ENCODE measurements at regions not wholly inside any gene's neighbourhood (a gene's known extent, or its start where the extent isn't known, plus 50 kb on each side); places are given as distances from the start of the nearest gene placed in this dataset.

DNA sequence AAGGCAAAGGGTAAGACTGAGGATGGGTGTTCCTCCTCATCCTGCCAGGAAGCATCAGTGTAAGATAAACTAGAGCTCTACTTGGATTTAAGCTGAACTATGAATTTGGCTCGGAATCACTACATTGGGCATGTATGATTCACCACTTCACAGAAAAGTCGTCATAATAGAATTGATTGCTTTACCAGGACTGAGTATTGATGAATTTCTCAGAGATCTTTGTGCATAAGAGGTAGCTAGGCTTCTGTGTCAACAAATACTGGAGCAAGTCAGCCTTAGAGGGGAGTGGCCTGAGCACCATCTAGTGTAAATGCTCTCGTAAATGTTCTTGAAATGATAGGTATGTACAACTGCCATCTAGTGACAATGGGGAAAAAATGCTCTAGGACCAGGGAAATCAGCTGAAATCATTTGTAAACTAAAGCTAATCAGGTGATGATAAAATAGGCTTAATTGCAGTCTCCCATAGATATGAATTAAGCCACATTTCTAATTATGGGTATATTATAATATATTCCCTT, 309.5 kb upstream of the FMR1 start:
- Histone ChIP-seq H3K36me3 (ENCODE audit: insufficient read depth) (no peaks in the 10 kb centered on the region), H3K27ac (ENCODE audit: low read depth) (no peak overlapping the region), H3K4me1 (ENCODE audit: insufficient read depth) (no peaks in the 10 kb centered on the region), H3K4me3 (ENCODE audit: low read depth, low read length) (no peak overlapping the region)
- no peak for DNase-seq (ENCODE audit: extremely low spot score)
- WGBS = 22% methylated on average over 3 of the region's 3 CpGs

- Histone ChIP-seq H3K4me1 (ENCODE audit: insufficient read depth) (no peaks in the 10 kb centered on the region), H3K36me3 (ENCODE audit: insufficient read depth) (no peaks in the 10 kb centered on the region), H3K27ac (ENCODE audit: low read depth) (no peak overlapping the region), H3K4me3 (ENCODE audit: low read depth, low read length) (no peak overlapping the region)
- 89% methylated on average over 5 of the region's 5 CpGs for WGBS
- DNase-seq (ENCODE audit: extremely low spot score) = no peak
Measured at GRCh38 chrX:147626605-147627004, 285.1 kb upstream of the FMR1 start.

GRCh38 chrX:147635186-147635585, 276.5 kb upstream of the FMR1 start:
- Histone ChIP-seq H3K4me3 (ENCODE audit: low read depth, low read length) (no peak overlapping the region), H3K36me3 (ENCODE audit: insufficient read depth) (no peaks in the 10 kb centered on the region), H3K4me1 (ENCODE audit: insufficient read depth) (no peaks in the 10 kb centered on the region), H3K27ac (ENCODE audit: low read depth) (no peak overlapping the region)
- WGBS = 97% methylated on average over 1 of the region's 1 CpG
- DNase-seq (ENCODE audit: extremely low spot score) = no peak

DNA sequence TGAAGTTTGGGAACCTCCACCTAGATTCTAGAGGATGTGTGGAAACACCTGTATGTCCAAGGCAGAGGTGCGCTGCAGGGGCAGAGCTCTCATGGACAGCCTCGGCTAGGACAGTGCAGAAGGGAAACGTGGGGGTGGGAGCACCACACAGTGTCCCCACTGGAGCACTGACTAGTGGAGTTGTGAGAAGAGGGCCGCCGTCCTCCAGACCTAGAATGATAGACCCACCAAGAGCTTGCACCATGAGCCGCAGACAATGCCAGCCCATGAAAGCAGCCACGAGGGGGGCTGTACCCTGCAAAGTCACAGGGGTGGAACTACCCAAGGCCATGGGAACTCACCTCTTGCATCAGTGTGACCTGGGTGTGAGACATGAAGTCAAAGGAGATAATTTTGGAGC, 274.5 kb upstream of the FMR1 start:
- DNase-seq (ENCODE audit: extremely low spot score) = no peak
- Histone ChIP-seq H3K4me1 (ENCODE audit: insufficient read depth) (no peaks in the 10 kb centered on the region), H3K36me3 (ENCODE audit: insufficient read depth) (no peaks in the 10 kb centered on the region), H3K4me3 (ENCODE audit: low read depth, low read length) (no peak overlapping the region), H3K27ac (ENCODE audit: low read depth) (no peak overlapping the region)
- WGBS = 89% methylated on average over 7 of the region's 7 CpGs

DNA sequence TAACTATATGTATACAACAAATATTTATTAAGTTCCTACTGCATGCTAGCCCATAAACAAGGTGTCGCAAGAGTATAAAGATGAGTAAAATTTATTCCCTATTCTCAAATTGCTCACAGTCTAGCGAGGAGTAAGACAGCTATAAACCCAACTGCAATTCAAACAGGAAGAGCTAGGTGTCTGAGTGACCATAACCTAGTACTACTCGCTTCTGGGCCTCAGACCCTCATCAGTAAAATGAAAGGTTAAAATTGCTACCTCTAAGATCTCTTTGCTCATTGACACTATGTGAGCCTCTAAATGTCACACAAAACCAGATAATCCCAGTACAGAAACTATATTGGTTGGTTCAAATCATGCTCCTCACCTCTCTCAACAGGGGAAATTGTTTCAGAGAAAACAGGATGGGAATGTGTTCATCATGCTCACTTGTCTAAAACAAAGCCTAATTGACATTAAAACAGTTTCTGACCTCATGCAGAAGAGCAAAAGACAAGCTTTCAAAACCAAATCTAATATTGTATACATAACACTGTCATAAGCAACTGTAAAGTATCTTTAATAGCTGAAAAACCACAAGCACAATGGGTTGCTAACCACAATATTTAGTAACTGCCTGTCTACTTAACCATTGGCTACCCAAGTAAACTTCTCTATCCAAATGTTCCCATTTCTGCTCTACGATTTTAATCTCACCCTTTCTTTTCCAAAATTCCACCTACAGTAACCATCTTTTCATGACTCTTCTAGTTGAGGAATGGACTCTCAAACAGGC, 264.6 kb upstream of the FMR1 start:
- Histone ChIP-seq H3K27ac (ENCODE audit: low read depth) (no peak overlapping the region), H3K4me1 (ENCODE audit: insufficient read depth) (no peaks in the 10 kb centered on the region), H3K36me3 (ENCODE audit: insufficient read depth) (no peaks in the 10 kb centered on the region), H3K4me3 (ENCODE audit: low read depth, low read length) (no peak overlapping the region)
- WGBS = 76% methylated on average over 4 of the region's 4 CpGs
- DNase-seq (ENCODE audit: extremely low spot score) = no peak

DNA sequence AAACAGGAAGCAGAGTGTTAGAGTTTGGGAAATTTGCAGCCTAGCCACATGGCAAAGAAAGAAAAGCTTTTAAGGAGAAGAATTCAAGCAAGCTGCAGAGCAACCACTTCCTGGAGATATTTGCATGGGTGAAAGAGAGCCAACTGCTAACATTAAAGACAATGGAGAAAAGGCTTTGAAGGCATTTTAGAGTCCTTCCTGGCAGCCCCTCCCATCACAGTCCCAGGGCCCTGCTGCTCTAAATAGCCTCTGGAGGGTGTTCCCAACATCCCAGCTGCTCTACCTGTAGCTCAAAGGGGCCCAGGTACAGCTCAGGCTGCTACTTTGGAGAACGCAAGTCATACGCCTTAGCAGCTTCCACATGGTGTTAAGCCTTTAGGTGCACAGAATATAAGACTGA, 235.9 kb upstream of the FMR1 start:
- no peak for DNase-seq (ENCODE audit: extremely low spot score)
- 90% methylated on average over 2 of the region's 2 CpGs for WGBS

GRCh38 chrX:147679356-147680005, 232.2 kb upstream of the FMR1 start:
- Histone ChIP-seq H3K4me1 (ENCODE audit: insufficient read depth) (no peaks in the 10 kb centered on the region), H3K36me3 (ENCODE audit: insufficient read depth) (no peaks in the 10 kb centered on the region), H3K27ac (ENCODE audit: low read depth) (no peak overlapping the region), H3K4me3 (ENCODE audit: low read depth, low read length) (no peak overlapping the region)
- WGBS = 39% methylated on average over 5 of the region's 5 CpGs
- no peak for DNase-seq (ENCODE audit: extremely low spot score)

More for the DNA sequence above, 235.9 kb upstream of the FMR1 start:
- H3K36me3 ChIP-seq (ENCODE audit: insufficient read depth) = no peaks in the 10 kb centered on the region
- no peak overlapping the region for H3K27ac ChIP-seq (ENCODE audit: low read depth)
- H3K4me3 ChIP-seq (ENCODE audit: low read depth, low read length) = no peak overlapping the region
- no peaks in the 10 kb centered on the region for H3K4me1 ChIP-seq (ENCODE audit: insufficient read depth)

DNA sequence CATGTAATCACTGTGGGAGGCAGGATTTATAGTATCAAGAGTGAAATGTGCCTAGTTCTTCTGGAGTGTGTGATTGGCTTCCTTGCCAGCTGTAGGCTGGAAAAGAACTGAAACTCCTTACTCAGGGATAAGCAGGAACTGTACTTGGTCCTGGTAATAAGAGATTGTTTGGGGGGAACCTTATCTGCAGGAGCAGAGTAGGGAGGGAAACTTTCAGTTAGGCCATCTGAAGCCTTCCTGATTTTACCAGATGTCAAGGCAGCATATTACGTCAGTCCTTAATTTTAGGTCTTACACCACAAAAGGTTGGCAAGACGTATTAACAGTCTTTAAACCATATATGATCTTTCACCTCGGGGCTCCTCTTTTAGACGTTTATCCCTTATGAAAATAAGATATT, 231.5 kb upstream of the FMR1 start:
- Histone ChIP-seq H3K4me1 (ENCODE audit: insufficient read depth) (no peaks in the 10 kb centered on the region), H3K4me3 (ENCODE audit: low read depth, low read length) (no peak overlapping the region), H3K27ac (ENCODE audit: low read depth) (no peak overlapping the region), H3K36me3 (ENCODE audit: insufficient read depth) (no peaks in the 10 kb centered on the region)
- 55% methylated on average over 4 of the region's 4 CpGs for WGBS
- no peak for DNase-seq (ENCODE audit: extremely low spot score)

DNA sequence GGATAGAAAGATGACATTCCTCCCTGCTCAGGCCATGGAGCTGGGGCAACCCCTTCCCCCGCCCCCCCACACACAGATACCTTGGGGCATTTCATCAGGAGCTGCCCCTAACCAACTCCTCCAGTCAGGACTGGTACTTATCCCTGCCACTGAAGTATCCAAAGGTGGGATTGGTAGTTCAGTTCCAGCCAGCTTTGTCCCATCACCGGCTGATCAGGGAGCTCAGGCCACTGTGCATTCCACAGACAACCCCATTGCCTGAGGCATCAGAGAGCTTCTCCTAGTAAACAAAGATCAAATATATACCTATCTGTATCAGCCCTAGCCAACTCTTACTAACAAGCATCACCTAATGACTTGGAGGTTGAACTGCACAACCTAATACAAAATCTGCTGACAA, 218.2 kb upstream of the FMR1 start:
- no peak for DNase-seq (ENCODE audit: extremely low spot score)
- H3K36me3 ChIP-seq (ENCODE audit: insufficient read depth) = no peaks in the 10 kb centered on the region
- no peaks in the 10 kb centered on the region for H3K4me1 ChIP-seq (ENCODE audit: insufficient read depth)
- no peak overlapping the region for H3K4me3 ChIP-seq (ENCODE audit: low read depth, low read length)
- no peak overlapping the region for H3K27ac ChIP-seq (ENCODE audit: low read depth)
- WGBS = 70% methylated on average over 2 of the region's 2 CpGs

GRCh38 chrX:147699061-147699460, 212.7 kb upstream of the FMR1 start:
- Histone ChIP-seq H3K27ac (ENCODE audit: low read depth) (no peak overlapping the region), H3K36me3 (ENCODE audit: insufficient read depth) (no peaks in the 10 kb centered on the region), H3K4me3 (ENCODE audit: low read depth, low read length) (no peak overlapping the region), H3K4me1 (ENCODE audit: insufficient read depth) (no peaks in the 10 kb centered on the region)
- 39% methylated on average over 2 of the region's 2 CpGs for WGBS
- DNase-seq (ENCODE audit: extremely low spot score) = no peak

GRCh38 chrX:147710301-147710700, 201.4 kb upstream of the FMR1 start:
- WGBS = 52% methylated on average over 2 of the region's 2 CpGs

DNA sequence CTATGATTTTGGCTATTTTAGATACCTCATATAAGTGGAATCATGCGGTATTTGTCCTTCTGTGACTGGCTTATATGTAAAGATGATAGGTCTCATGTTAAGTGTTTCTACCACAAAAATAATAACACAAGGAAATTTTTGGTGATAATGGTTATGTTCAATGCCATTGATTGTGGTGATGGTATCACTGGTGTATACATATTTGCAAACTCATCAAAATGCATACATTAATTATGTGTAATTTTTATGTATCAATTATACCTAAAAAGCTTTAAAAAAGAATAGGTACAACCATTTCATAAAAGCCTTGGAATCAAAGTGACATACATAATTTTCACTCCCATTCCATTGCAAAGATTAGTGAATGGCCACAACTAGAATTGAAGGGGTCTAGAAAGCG, 178.3 kb upstream of the FMR1 start:
- Histone ChIP-seq H3K4me1 (ENCODE audit: insufficient read depth) (no peaks in the 10 kb centered on the region), H3K4me3 (ENCODE audit: low read depth, low read length) (no peak overlapping the region), H3K36me3 (ENCODE audit: insufficient read depth) (no peaks in the 10 kb centered on the region), H3K27ac (ENCODE audit: low read depth) (no peak overlapping the region)
- 87% methylated on average over 2 of the region's 2 CpGs for WGBS
- no peak for DNase-seq (ENCODE audit: extremely low spot score)

More at GRCh38 chrX:147710301-147710700, 201.4 kb upstream of the FMR1 start:
- no peak overlapping the region for H3K4me3 ChIP-seq (ENCODE audit: low read depth, low read length)
- H3K4me1 ChIP-seq (ENCODE audit: insufficient read depth) = no peaks in the 10 kb centered on the region
- DNase-seq (ENCODE audit: extremely low spot score) = no peak
- H3K27ac ChIP-seq (ENCODE audit: low read depth) = no peak overlapping the region
- no peaks in the 10 kb centered on the region for H3K36me3 ChIP-seq (ENCODE audit: insufficient read depth)

GRCh38 chrX:147735364-147735763, 176.4 kb upstream of the FMR1 start:
- Histone ChIP-seq H3K4me3 (ENCODE audit: low read depth, low read length) (no peak overlapping the region), H3K4me1 (ENCODE audit: insufficient read depth) (no peaks in the 10 kb centered on the region), H3K27ac (ENCODE audit: low read depth) (no peak overlapping the region), H3K36me3 (ENCODE audit: insufficient read depth) (no peaks in the 10 kb centered on the region)
- no peak for DNase-seq (ENCODE audit: extremely low spot score)

DNA sequence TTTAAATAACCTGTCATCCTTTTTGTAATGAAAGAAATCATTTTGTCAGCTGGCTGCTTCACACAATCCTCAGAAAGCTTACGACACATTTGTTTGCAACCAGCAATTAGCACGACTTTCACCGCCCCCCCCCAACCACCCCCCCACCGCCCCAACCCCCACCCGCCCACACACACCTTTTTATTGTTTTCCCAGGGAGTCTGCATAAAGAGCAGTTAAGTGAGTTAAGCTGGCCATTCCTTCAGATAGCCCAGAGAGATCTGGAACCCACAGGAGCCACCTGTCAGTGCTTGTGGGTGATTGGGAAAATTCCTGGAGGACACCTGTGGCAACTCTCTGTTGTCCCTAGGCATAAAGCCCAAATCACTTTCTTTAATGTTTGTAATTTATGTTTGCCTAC, 175.7 kb upstream of the FMR1 start:
- no peaks in the 10 kb centered on the region for H3K36me3 ChIP-seq (ENCODE audit: insufficient read depth)
- no peaks in the 10 kb centered on the region for H3K4me1 ChIP-seq (ENCODE audit: insufficient read depth)
- no peak overlapping the region for H3K27ac ChIP-seq (ENCODE audit: low read depth)
- H3K4me3 ChIP-seq (ENCODE audit: low read depth, low read length) = no peak overlapping the region
- WGBS = 23% methylated on average over 5 of the region's 5 CpGs
- no peak for DNase-seq (ENCODE audit: extremely low spot score)
